ENCODE measurements at regions not wholly inside any gene's neighbourhood (a gene's known extent, or its start where the extent isn't known, plus 50 kb on each side); places are given as distances from the start of the nearest gene placed in this dataset.
A peak's percentile ranks its signal among the peaks of the same experiment; 100 is the strongest.

DNA sequence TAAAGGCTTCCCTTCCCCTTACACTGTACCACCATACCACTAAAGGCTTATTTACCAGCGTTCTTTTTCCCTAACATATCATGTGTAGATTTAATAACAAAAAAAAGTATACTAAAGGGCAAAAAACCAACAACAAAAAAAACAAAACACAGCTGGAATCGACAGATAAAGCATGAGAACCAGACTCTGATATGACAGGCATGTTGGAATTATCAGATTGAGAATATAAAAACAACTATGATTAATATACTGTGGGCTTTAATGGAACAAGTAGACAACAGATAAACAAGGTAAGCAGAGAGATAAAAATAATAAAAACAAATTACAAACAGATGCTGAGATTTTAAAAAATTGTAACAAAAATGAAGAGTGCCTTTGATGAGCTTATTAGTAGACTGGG is 754.1 kb upstream of the MDGA2 start:
- ChIA-PET POLR2A (no interaction called here), CTCF (no interaction called here)
- no peak for DNase-seq (ENCODE audit: extremely low spot score)
- TF ChIP-seq FOXA1 (IDR thresholded peaks at IDR 0.05) (no peak), FOXK2 (IDR thresholded peaks at IDR 0.05) (no peak), LEF1 (IDR thresholded peaks at IDR 0.05; ENCODE audit: borderline replicate concordance) (no peak), ZNF384 (IDR thresholded peaks at IDR 0.05) (no peak), ELF4 (IDR thresholded peaks at IDR 0.05) (no peak), ARNT (IDR thresholded peaks at IDR 0.05) (no peak), BHLHE40 (IDR thresholded peaks at IDR 0.05; ENCODE audit: borderline replicate concordance) (no peak), SP1 (IDR thresholded peaks at IDR 0.05) (no peak), HDGF (IDR thresholded peaks at IDR 0.05; ENCODE audit: borderline replicate concordance) (no peak), L3MBTL2 (conservative IDR thresholded peaks at IDR 0.05) (no peak), CTBP1 (IDR thresholded peaks at IDR 0.05; ENCODE audit: borderline replicate concordance) (no peak), PKNOX1 (IDR thresholded peaks at IDR 0.05) (no peak), FOXM1 (IDR thresholded peaks at IDR 0.05; ENCODE audit: borderline replicate concordance) (no peak), TARDBP (IDR thresholded peaks at IDR 0.05) (no peak), NFRKB (IDR thresholded peaks at IDR 0.05) (no peak)

DNA sequence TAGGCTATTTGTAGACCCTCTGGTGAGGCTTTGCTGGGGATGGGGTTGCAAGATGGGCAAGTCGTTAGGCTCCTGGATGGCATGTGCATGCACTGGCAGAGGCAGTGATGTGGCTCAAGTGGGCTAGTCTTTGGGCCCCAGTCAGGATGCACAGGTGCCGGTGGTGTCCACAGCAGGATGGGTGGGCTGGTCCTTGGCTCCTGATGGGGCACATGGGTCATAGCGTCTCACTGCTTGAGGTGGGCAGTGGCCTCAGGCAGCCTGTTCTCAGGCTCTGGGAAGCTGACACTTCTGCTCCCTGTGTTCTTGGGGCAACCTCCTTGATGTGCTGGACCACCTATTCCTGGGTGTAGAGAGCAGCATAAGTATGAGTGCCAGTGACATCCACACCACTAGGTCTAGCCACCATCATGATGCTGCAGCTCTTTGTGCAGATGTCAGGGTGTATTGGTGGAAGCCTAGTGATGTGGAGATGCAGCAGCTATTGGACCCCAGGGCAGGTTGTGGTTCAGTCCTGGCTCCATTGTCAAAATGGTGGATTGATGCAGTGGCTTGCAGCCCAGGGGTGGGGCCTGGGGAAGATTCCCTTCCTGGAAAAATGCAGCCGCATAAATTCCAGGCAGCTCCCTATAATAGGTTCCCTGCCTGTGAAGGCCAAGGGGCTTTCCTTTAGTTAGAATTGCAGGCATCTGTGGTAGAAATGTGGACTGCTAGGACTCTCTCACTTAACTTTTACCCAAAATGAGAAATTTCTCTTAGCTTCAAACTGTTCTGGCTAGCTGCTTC is 742.5 kb upstream of the MDGA2 start:
- ChIA-PET CTCF (no interaction called here), POLR2A (no interaction called here)
- TF ChIP-seq FOXM1 (IDR thresholded peaks at IDR 0.05; ENCODE audit: borderline replicate concordance): no peak
- no peak for TF ChIP-seq LEF1 (IDR thresholded peaks at IDR 0.05; ENCODE audit: borderline replicate concordance)
- no peak for TF ChIP-seq SP1 (IDR thresholded peaks at IDR 0.05)
- TF ChIP-seq SUZ12 (IDR thresholded peaks at IDR 0.05): no peak
- TF ChIP-seq NFRKB (IDR thresholded peaks at IDR 0.05): no peak
- no peak for TF ChIP-seq ARNT (IDR thresholded peaks at IDR 0.05)
- no peak for TF ChIP-seq PKNOX1 (IDR thresholded peaks at IDR 0.05)
- no peak for TF ChIP-seq ZNF384 (IDR thresholded peaks at IDR 0.05)
- TF ChIP-seq FOXA1 (IDR thresholded peaks at IDR 0.05): no peak
- no peak for TF ChIP-seq ELF4 (IDR thresholded peaks at IDR 0.05)
- TF ChIP-seq BHLHE40 (IDR thresholded peaks at IDR 0.05; ENCODE audit: borderline replicate concordance): no peak
- no peak for TF ChIP-seq L3MBTL2 (conservative IDR thresholded peaks at IDR 0.05)
- TF ChIP-seq TARDBP (IDR thresholded peaks at IDR 0.05): no peak
- no peak for DNase-seq (ENCODE audit: extremely low spot score)

DNA sequence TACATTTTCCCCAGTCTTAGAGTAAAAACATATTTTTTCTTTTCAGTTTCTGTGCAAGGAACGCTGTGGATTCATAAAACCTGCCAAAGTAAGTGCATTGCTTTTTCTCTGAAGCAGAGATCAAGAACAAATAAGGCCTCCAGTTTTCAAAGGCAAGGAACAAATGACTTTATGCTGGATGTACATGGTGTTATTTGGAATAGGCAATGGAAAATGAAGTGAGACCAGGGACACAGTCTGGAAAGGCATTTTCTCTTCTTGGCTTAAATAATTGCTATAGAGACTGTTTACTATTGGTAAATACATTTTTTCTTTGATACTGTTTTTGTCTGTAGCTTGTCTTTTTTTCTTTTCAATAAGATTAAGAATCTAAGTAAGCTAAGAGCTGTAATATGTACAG is 725.9 kb upstream of the MDGA2 start:
- POLR2A ChIA-PET: no interaction called here
- no peak for DNase-seq (ENCODE audit: extremely low spot score)
- no peak for TF ChIP-seq HDGF (IDR thresholded peaks at IDR 0.05; ENCODE audit: borderline replicate concordance)
- no peak for TF ChIP-seq SP1 (IDR thresholded peaks at IDR 0.05)
- no peak for TF ChIP-seq L3MBTL2 (conservative IDR thresholded peaks at IDR 0.05)
- TF ChIP-seq PKNOX1 (IDR thresholded peaks at IDR 0.05): no peak
- no peak for TF ChIP-seq FOXK2 (IDR thresholded peaks at IDR 0.05)
- no peak for TF ChIP-seq SUZ12 (IDR thresholded peaks at IDR 0.05)
- TF ChIP-seq FOXM1 (IDR thresholded peaks at IDR 0.05; ENCODE audit: borderline replicate concordance): no peak
- TF ChIP-seq NFRKB (IDR thresholded peaks at IDR 0.05): no peak
- TF ChIP-seq ELF4 (IDR thresholded peaks at IDR 0.05): no peak
- TF ChIP-seq CTBP1 (IDR thresholded peaks at IDR 0.05; ENCODE audit: borderline replicate concordance): no peak
- no peak for TF ChIP-seq LEF1 (IDR thresholded peaks at IDR 0.05; ENCODE audit: borderline replicate concordance)
- CTCF ChIA-PET: no interaction called here

- TF ChIP-seq BHLHE40 (IDR thresholded peaks at IDR 0.05; ENCODE audit: borderline replicate concordance) (no peak), NFRKB (IDR thresholded peaks at IDR 0.05) (no peak), LEF1 (IDR thresholded peaks at IDR 0.05; ENCODE audit: borderline replicate concordance) (no peak), TARDBP (IDR thresholded peaks at IDR 0.05) (no peak), ELF4 (IDR thresholded peaks at IDR 0.05) (no peak), PKNOX1 (IDR thresholded peaks at IDR 0.05) (no peak), SP1 (IDR thresholded peaks at IDR 0.05) (no peak)
- ChIA-PET CTCF (no interaction called here), POLR2A (no interaction called here)
- DNase-seq (ENCODE audit: extremely low spot score): peak; percentile 44
Observed at GRCh38 chr14:48398675-48399282, 723.4 kb upstream of the MDGA2 start.

DNA sequence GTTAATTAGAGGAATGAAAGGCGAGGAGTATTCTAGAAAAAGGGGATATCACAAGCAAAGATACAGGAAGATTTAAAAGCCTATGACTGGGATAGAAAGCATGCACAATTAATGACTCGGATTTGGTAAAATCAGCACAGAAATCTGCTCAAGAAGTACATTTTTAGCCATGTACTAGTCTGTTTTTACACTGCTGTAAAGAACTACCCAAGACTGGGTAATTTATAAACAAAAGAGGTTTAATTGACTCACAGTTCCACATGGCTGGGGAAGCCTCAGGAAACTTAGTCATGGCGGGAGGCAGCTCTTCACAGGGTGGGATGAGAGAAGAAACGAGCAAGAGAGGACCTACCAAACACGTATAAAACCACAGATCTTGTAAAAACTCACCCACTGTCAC is 716.3 kb upstream of the MDGA2 start:
- POLR2A ChIA-PET: no interaction called here

More for the DNA sequence above, 716.3 kb upstream of the MDGA2 start:
- DNase-seq (ENCODE audit: extremely low spot score): no peak
- CTCF ChIA-PET: no interaction called here
- TF ChIP-seq ELF4 (IDR thresholded peaks at IDR 0.05): no peak
- no peak for TF ChIP-seq FOXA1 (IDR thresholded peaks at IDR 0.05)
- no peak for TF ChIP-seq FOXM1 (IDR thresholded peaks at IDR 0.05; ENCODE audit: borderline replicate concordance)
- TF ChIP-seq CTBP1 (IDR thresholded peaks at IDR 0.05; ENCODE audit: borderline replicate concordance): no peak
- no peak for TF ChIP-seq NFRKB (IDR thresholded peaks at IDR 0.05)
- no peak for TF ChIP-seq SUZ12 (IDR thresholded peaks at IDR 0.05)
- TF ChIP-seq LEF1 (IDR thresholded peaks at IDR 0.05; ENCODE audit: borderline replicate concordance): no peak
- TF ChIP-seq L3MBTL2 (conservative IDR thresholded peaks at IDR 0.05): no peak
- no peak for TF ChIP-seq BHLHE40 (IDR thresholded peaks at IDR 0.05; ENCODE audit: borderline replicate concordance)
- TF ChIP-seq PKNOX1 (IDR thresholded peaks at IDR 0.05): no peak
- TF ChIP-seq FOXK2 (IDR thresholded peaks at IDR 0.05): no peak
- no peak for TF ChIP-seq TARDBP (IDR thresholded peaks at IDR 0.05)
- TF ChIP-seq HDGF (IDR thresholded peaks at IDR 0.05; ENCODE audit: borderline replicate concordance): no peak
- no peak for TF ChIP-seq SP1 (IDR thresholded peaks at IDR 0.05)

Measured in HEK293T (cell line).